ENCODE measurements at regions not wholly inside any gene's neighbourhood (a gene's known extent, or its start where the extent isn't known, plus 50 kb on each side); places are given as distances from the start of the nearest gene placed in this dataset.

GRCh38 chr1:2879591-2879990, 78.1 kb upstream of the TTC34 start:
- Histone ChIP-seq H3K4me2 (ENCODE audit: low read length) (no peak overlapping the region), H3K9ac (no peak overlapping the region), H3K36me3 (ENCODE audit: control insufficient read depth, insufficient read depth, low read length) (no peaks in the 10 kb centered on the region), H3K79me2 (no peaks in the 10 kb centered on the region), H3K4me3 (ENCODE audit: low read depth, low read length) (no peak overlapping the region), H2AFZ (no peak overlapping the region), H3K27ac (no peak overlapping the region), H3K9me3 (ENCODE audit: control insufficient read depth, low read length) (no peaks in the 10 kb centered on the region), H3K4me1 (no peaks in the 10 kb centered on the region), H3K27me3 (ENCODE audit: control insufficient read depth, insufficient read depth, low read length) (no peaks in the 10 kb centered on the region)
- TF ChIP-seq CTCF (IDR thresholded peaks at IDR 0.05): no peak

- H3K4me2 ChIP-seq (ENCODE audit: low read length): no peak overlapping the region
- H3K9me3 ChIP-seq (ENCODE audit: control insufficient read depth, low read length): no peaks in the 10 kb centered on the region
- H3K9ac ChIP-seq: no peak overlapping the region
- H3K27me3 ChIP-seq (ENCODE audit: control insufficient read depth, insufficient read depth, low read length): no peaks in the 10 kb centered on the region
- H3K79me2 ChIP-seq: no peaks in the 10 kb centered on the region
- no peaks in the 10 kb centered on the region for H3K4me1 ChIP-seq
- no peak for TF ChIP-seq CTCF (IDR thresholded peaks at IDR 0.05)
- no peak overlapping the region for H2AFZ ChIP-seq
- no peak overlapping the region for H3K4me3 ChIP-seq (ENCODE audit: low read depth, low read length)
- no peak overlapping the region for H3K27ac ChIP-seq
- H3K36me3 ChIP-seq (ENCODE audit: control insufficient read depth, insufficient read depth, low read length): no peaks in the 10 kb centered on the region
Observed at GRCh38 chr1:2880086-2880485, 78.6 kb upstream of the TTC34 start.

GRCh38 chr1:2880812-2881295, 79.4 kb upstream of the TTC34 start:
- Histone ChIP-seq H3K79me2 (no peaks in the 10 kb centered on the region), H3K27ac (no peak overlapping the region), H3K36me3 (ENCODE audit: control insufficient read depth, insufficient read depth, low read length) (no peaks in the 10 kb centered on the region), H3K9me3 (ENCODE audit: control insufficient read depth, low read length) (no peaks in the 10 kb centered on the region), H3K4me3 (ENCODE audit: low read depth, low read length) (no peak overlapping the region), H2AFZ (no peak overlapping the region), H3K27me3 (ENCODE audit: control insufficient read depth, insufficient read depth, low read length) (no peaks in the 10 kb centered on the region), H3K4me1 (no peaks in the 10 kb centered on the region), H3K4me2 (ENCODE audit: low read length) (no peak overlapping the region), H3K9ac (no peak overlapping the region)
- no peak for TF ChIP-seq CTCF (IDR thresholded peaks at IDR 0.05)

GRCh38 chr1:2881556-2881955, 80.1 kb upstream of the TTC34 start:
- Histone ChIP-seq H3K4me3 (ENCODE audit: low read depth, low read length) (no peak overlapping the region), H3K27me3 (ENCODE audit: control insufficient read depth, insufficient read depth, low read length) (no peaks in the 10 kb centered on the region), H2AFZ (no peak overlapping the region), H3K9me3 (ENCODE audit: control insufficient read depth, low read length) (no peaks in the 10 kb centered on the region), H3K27ac (no peak overlapping the region), H3K79me2 (no peaks in the 10 kb centered on the region), H3K4me1 (no peaks in the 10 kb centered on the region), H3K4me2 (ENCODE audit: low read length) (no peak overlapping the region), H3K9ac (no peak overlapping the region), H3K36me3 (ENCODE audit: control insufficient read depth, insufficient read depth, low read length) (no peaks in the 10 kb centered on the region)
- TF ChIP-seq CTCF (IDR thresholded peaks at IDR 0.05): no peak

- no peak overlapping the region for H3K4me3 ChIP-seq (ENCODE audit: low read depth, low read length)
- H3K9ac ChIP-seq: no peak overlapping the region
- H3K4me1 ChIP-seq: no peaks in the 10 kb centered on the region
- H3K36me3 ChIP-seq (ENCODE audit: control insufficient read depth, insufficient read depth, low read length): no peaks in the 10 kb centered on the region
- H3K79me2 ChIP-seq: no peaks in the 10 kb centered on the region
- no peak overlapping the region for H3K4me2 ChIP-seq (ENCODE audit: low read length)
- H2AFZ ChIP-seq: no peak overlapping the region
- H3K27ac ChIP-seq: no peak overlapping the region
- H3K9me3 ChIP-seq (ENCODE audit: control insufficient read depth, low read length): no peaks in the 10 kb centered on the region
- H3K27me3 ChIP-seq (ENCODE audit: control insufficient read depth, insufficient read depth, low read length): no peaks in the 10 kb centered on the region
- TF ChIP-seq CTCF (IDR thresholded peaks at IDR 0.05): no peak
Observed at GRCh38 chr1:2882966-2883696, 81.6 kb upstream of the TTC34 start.
